DND-41 (cell line): ENCODE measurements at regions not wholly inside any gene's neighbourhood (a gene's known extent, or its start where the extent isn't known, plus 50 kb on each side); places are given as distances from the start of the nearest gene placed in this dataset.

Experiments used
- CTCF ChIP-seq: IDR thresholded peaks from 2 replicates; pipeline ENCODE4 v1.5.1; 2012; ENCODE audit warnings: borderline replicate concordance, low read length, moderate library complexity, mild to moderate bottlenecking; ENCODE audit not compliant: poor library complexity, severe bottlenecking; ENCODE audit errors: extremely low read depth
- EZH2 ChIP-seq: IDR thresholded peaks from 3 replicates; pipeline ENCODE4 v1.6.1; 2012; ENCODE audit warnings: borderline replicate concordance, low read depth, mild to moderate bottlenecking, moderate library complexity, low read length, inconsistent platforms; ENCODE audit not compliant: severe bottlenecking

GRCh38 chr10:105647354-105647753, 1006.3 kb downstream of the SORCS3 start:
- no peak for TF ChIP-seq CTCF
- no peak for TF ChIP-seq EZH2
